Subcutaneous abdominal adipose tissue (tissue), 5 donors: ENCODE measurements at regions not wholly inside any gene's neighbourhood (a gene's known extent, or its start where the extent isn't known, plus 50 kb on each side); places are given as distances from the start of the nearest gene placed in this dataset.
A peak's percentile ranks its signal among the peaks of the same experiment; 100 is the strongest.

Experiments used
- H3K27ac ChIP-seq: one replicate; pipeline ENCODE4 v1.7.0; 2013; ENCODE audit warnings: low read depth, mild to moderate bottlenecking, inconsistent platforms, low read length, moderate library complexity
- H3K27me3 ChIP-seq, 5 donors: one replicate each; pipeline ENCODE4 v1.7.0; 2013; ENCODE audit warnings: low read length in 5 of 5, inconsistent platforms in 1 of 5; ENCODE audit not compliant: control insufficient read depth in 5 of 5, insufficient read depth in 4 of 5
- H3K36me3 ChIP-seq, 5 donors: one replicate each; pipeline ENCODE4 v1.7.0; 2013; ENCODE audit warnings: low read length in 5 of 5; ENCODE audit not compliant: control insufficient read depth in 5 of 5, insufficient read depth in 5 of 5
- H3K4me1 ChIP-seq, 5 donors: one replicate each; pipeline ENCODE4 v1.7.0; 2013; ENCODE audit warnings: low read length in 5 of 5, mild to moderate bottlenecking in 3 of 5, moderate library complexity in 1 of 5; ENCODE audit not compliant: control insufficient read depth in 5 of 5, insufficient read depth in 5 of 5
- H3K4me3 ChIP-seq, 5 donors: one replicate each; pipeline ENCODE4 v1.7.0; 2013; ENCODE audit warnings: low read length in 5 of 5, low read depth in 1 of 5
- H3K9ac ChIP-seq, 5 donors: one replicate each; pipeline ENCODE4 v1.7.0; 2013; ENCODE audit warnings: low read length in 5 of 5, mild to moderate bottlenecking in 4 of 5, moderate library complexity in 3 of 5
- H3K9me3 ChIP-seq, 5 donors: one replicate each; pipeline ENCODE4 v1.7.0; 2013; ENCODE audit warnings: low read length in 5 of 5; ENCODE audit not compliant: control insufficient read depth in 5 of 5
- donor health status: healthy.
- donor health status: healthy.
- donor health status: healthy.
- donor health status: healthy.
- donor health status: healthy.

DNA sequence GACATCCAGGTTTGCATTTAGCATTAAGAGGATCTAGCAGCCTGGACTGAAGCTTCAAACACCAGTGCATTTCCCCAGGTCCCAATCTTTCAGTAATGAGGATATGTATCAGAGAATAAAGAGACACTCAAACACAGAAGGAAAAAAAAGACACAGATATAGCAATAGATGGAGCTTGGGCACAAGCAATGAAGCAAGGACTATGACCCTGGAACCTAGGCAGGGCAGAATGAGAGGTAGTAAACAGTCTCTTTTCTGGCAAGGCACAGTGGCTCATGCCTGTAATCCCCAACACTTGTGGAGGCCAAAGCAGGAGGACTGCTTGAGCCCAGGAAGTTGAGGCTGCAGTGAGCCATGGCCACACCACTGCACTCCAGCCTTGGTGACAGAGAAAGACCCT is 80.7 kb upstream of the HNRNPA3 start:
- no peaks in the 10 kb centered on the region for H3K4me1 ChIP-seq
- H3K36me3 ChIP-seq = no peaks in the 10 kb centered on the region
- H3K27me3 ChIP-seq = no peaks in the 10 kb centered on the region
- no peak overlapping the region for H3K4me3 ChIP-seq
- no peak overlapping the region for H3K27ac ChIP-seq
- H3K9me3 ChIP-seq = no peaks in the 10 kb centered on the region
- H3K9ac ChIP-seq = no peak overlapping the region

DNA sequence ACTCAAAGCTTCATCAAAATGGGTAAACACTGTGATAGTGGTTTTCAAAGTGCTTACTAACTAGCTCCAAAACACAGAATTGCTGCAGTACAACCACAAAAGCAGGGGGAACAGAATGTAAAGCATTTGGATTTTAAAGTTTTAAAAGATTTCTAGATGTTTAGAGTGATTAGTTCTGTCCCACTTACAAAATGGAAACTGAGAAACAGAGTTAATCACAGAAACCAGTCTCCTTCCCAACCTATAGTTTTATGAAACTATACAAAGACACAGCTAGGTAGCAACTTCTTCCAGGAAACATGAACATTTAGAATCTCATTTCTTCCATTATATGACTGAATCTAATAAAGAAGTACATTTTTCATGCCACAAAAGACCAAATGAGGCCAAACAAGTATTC is 73.8 kb upstream of the HNRNPA3 start:
- Histone ChIP-seq H3K4me1 (no peaks in the 10 kb centered on the region), H3K9me3 (no peaks in the 10 kb centered on the region), H3K9ac (no peak overlapping the region), H3K4me3 (no peak overlapping the region), H3K36me3 (no peaks in the 10 kb centered on the region), H3K27me3 (peaks cover 0 to 2% (median 0%) of the 10 kb centered on the region in 5 donors), H3K27ac (no peak overlapping the region)

DNA sequence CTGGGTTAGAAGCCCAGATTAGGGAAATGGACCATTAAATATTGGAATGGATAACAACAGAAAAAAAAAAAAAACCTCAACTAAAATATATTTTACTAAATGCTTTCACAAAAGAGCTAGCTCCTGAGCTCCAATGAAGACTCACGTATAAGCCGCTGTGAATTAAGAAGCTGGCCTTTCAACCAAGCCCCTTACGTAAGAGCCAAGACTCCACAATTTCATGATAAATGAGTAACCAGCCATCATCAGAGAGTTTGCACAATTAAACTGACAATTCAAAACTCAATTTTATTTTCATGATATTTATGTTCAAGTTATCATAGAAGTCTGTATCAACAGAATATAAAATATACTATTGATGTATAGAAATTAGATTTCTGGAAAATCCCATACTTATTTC is 70.7 kb upstream of the HNRNPA3 start:
- H3K27me3 ChIP-seq = peaks cover 0 to 2% (median 0%) of the 10 kb centered on the region in 5 donors

DNA sequence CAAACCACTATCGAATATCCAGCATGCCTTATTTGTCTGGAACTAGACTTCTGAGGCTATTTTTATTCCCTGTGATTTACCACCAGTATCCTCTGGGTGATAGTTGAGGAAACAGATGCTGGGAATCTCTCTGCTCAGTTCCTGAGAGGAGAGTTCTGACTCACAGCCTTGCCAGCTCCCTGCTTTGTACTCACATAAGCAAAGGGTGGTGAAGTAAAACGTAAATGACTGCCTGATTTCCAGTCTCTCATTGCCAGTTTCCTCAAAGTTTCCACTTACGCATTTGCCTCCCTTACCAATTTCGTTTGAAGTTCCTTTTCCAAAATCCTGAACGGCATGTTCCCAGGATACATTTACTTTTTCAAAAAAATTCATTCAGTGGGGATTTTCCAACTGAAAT is 69.2 kb upstream of the HNRNPA3 start:
- H3K9me3 ChIP-seq = no peaks in the 10 kb centered on the region
- H3K4me1 ChIP-seq = peaks cover 0 to 6% (median 2%) of the 10 kb centered on the region in 5 donors
- H3K27ac ChIP-seq = no peak overlapping the region
- peaks cover 0 to 6% (median 2%) of the 10 kb centered on the region in 5 donors for H3K27me3 ChIP-seq
- H3K4me3 ChIP-seq = no peak overlapping the region
- H3K9ac ChIP-seq = no peak overlapping the region
- no peaks in the 10 kb centered on the region for H3K36me3 ChIP-seq

More for the DNA sequence above, 70.7 kb upstream of the HNRNPA3 start:
- H3K4me1 ChIP-seq = no peaks in the 10 kb centered on the region
- H3K36me3 ChIP-seq = no peaks in the 10 kb centered on the region
- no peak overlapping the region for H3K4me3 ChIP-seq
- no peak overlapping the region for H3K9ac ChIP-seq
- H3K9me3 ChIP-seq = no peaks in the 10 kb centered on the region
- no peak overlapping the region for H3K27ac ChIP-seq

DNA sequence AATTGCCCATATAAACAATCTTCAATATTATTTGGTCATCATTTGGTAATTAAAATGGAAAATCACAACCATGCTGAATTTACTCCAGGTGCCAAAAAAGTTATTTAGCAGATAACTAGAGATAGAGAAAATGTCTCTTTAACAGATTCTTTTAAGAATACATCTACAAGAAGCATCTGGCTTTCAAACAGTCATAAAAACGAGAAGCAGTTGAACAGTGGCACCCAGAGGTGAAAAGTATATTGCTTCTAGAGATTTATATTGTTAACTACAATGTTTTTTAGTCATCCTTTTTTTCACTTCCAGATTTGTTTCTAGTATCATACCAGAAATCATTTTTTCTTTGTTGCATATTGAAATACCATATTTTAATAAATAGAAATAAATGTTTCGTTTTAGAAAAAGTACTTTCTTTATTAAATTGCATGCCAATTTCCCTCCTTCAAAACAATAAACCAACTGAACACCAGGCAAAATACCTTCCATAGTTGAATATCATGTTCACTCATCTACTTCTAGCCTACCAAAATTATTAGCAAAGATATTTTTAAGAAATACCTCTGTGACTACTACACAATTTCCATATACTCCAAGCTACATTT is 65.4 kb upstream of the HNRNPA3 start:
- no peaks in the 10 kb centered on the region for H3K36me3 ChIP-seq
- no peaks in the 10 kb centered on the region for H3K9me3 ChIP-seq
- no peak overlapping the region for H3K4me3 ChIP-seq
- H3K4me1 ChIP-seq = peaks cover 0 to 11% (median 7%) of the 10 kb centered on the region in 5 donors
- no peak overlapping the region for H3K27ac ChIP-seq
- peaks cover 0 to 7% (median 2%) of the 10 kb centered on the region in 5 donors for H3K27me3 ChIP-seq
- H3K9ac ChIP-seq = no peak overlapping the region

DNA sequence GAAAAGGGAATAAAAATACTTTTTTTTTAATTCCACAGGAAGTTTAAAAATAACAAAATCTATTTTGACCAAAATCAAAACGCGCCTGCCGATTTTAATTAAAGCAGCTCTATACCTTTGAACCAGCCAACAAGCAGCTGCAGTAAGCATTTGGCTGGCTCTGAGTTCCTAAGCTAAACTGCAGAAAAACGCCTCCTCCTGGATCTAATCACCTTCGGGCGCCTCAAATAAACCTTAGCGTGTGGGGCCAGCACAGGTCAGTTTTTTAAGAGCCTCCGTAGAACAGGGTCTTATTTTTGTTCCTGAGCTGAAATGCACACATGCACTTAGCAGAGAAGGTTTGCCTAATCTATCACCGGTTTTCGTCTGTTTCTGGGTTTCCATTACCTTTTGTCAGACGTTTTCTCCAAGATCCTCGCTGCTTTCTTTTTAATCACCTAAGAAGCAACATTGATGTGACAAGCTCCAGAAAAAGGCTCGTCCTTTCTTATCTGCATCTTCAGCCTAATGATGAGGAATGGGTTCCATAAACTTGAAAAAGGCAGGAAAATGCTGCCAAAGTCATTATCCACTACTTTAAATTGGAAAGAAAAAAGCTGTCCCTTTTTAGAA is 64.7 kb upstream of the HNRNPA3 start:
- Histone ChIP-seq H3K4me3 (peak overlapping the region in 4 of 5 donors; percentile 56 to 70 (median 62)), H3K27me3 (peaks cover 0 to 7% (median 2%) of the 10 kb centered on the region in 5 donors), H3K36me3 (no peaks in the 10 kb centered on the region), H3K4me1 (peaks cover 0 to 11% (median 7%) of the 10 kb centered on the region in 5 donors), H3K9me3 (no peaks in the 10 kb centered on the region), H3K27ac (no peak overlapping the region), H3K9ac (no peak overlapping the region)

DNA sequence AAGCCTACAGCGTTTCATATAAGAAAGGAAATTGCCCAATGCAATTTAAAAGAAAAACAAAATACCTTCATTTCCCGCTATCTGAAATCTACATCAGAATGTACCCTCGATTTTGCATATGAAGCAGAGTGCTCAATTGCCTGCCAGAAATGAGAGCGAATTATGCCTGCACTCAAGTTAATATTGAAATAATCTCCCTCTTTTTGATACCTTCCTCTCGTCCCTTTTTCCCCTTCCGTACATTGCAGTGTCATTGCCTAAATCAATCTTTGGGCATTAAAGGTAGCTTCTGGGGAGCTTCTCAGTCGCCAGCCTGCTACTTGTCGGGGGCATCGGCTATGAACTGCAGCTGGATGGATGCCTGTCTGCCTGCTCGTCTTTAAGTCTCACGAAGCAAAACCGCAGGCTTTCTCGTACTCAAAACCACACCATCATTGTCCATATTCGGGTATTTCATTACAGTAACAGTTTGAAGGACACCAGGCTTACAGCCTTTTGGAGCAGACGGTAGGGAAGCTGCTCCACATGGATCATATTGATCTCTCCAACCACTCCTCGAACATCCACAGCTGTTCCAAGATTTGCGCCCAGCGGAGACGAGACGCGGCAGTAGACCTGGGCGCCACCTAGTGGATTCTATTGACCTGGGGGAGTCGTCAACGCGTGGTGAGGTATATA is 64.0 kb upstream of the HNRNPA3 start:
- H3K9me3 ChIP-seq = no peaks in the 10 kb centered on the region
- peak overlapping the region in 1 of 5 donors; percentile 42 for H3K9ac ChIP-seq
- no peaks in the 10 kb centered on the region for H3K36me3 ChIP-seq
- H3K27me3 ChIP-seq = peaks cover 0 to 7% (median 2%) of the 10 kb centered on the region in 5 donors
- no peak overlapping the region for H3K27ac ChIP-seq
- H3K4me1 ChIP-seq = peaks cover 0 to 11% (median 7%) of the 10 kb centered on the region in 5 donors
- H3K4me3 ChIP-seq = peak overlapping the region; percentile 56 to 70 (median 63)

DNA sequence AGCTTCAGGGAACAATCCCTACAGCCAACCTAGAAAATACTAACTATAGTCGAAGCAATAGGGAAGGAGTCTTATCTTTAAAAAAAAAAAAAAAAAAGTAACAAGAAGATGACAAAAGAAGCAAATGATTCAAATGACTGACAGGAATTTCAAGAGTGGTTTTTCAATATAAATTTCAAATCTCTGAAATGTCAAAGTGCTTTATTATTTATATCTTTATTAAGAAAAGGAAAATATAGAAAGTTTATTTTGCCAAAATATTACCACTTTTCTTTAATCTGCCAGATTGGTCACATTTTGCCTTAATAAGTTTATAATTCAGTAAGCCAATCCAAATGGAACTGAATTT is 63.5 kb upstream of the HNRNPA3 start:
- Histone ChIP-seq H3K27me3 (peaks cover 0 to 7% (median 2%) of the 10 kb centered on the region in 5 donors), H3K9ac (no peak overlapping the region), H3K4me3 (peak overlapping the region in 4 of 5 donors; percentile 56 to 70 (median 62)), H3K36me3 (no peaks in the 10 kb centered on the region), H3K4me1 (peaks cover 0 to 11% (median 7%) of the 10 kb centered on the region in 5 donors), H3K27ac (no peak overlapping the region), H3K9me3 (no peaks in the 10 kb centered on the region)

DNA sequence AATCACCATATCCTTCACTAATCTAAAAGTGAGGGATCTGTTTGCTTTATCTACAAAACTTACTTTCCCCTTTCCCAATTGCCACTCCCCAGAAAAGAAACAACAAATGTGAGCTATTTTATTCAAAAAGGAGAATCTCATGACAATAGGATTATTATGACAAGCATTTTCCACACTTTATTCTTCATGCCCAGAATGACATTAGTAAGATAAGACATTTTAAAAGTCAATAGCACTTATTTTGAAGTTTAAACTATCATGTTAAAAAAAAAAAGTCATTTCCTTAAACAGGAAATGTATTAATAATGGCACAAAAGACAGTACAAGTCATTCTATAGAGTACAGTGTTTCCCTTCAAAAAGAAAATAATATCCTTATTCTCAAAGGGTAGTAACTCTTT is 58.8 kb upstream of the HNRNPA3 start:
- H3K9ac ChIP-seq = no peak overlapping the region
- peaks cover 0 to 2% (median 0%) of the 10 kb centered on the region in 5 donors for H3K27me3 ChIP-seq
- H3K27ac ChIP-seq = no peak overlapping the region
- peaks cover 0 to 4% (median 2%) of the 10 kb centered on the region in 5 donors for H3K4me1 ChIP-seq
- no peaks in the 10 kb centered on the region for H3K36me3 ChIP-seq
- H3K9me3 ChIP-seq = no peaks in the 10 kb centered on the region
- no peak overlapping the region for H3K4me3 ChIP-seq

DNA sequence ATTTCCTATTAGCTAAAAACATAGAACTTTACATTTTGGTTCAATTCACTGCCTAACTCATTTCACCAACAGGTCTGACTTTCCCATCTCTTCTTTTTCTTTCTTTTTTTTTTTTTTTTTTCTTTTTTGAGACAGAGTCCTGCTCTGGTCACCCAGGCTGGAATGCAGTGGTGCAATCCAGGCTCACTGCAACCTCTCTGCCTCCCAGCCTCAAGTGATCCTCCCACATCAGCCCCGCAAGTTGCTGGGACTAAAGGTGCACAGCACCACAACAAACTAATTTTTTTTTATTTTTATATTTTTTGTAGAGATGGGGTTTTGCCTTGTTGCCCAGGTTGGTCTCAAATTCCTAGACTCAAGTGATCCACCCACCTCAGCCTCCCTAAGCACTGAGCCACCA is 57.8 kb upstream of the HNRNPA3 start:
- Histone ChIP-seq H3K9me3 (no peaks in the 10 kb centered on the region), H3K4me3 (no peak overlapping the region), H3K27ac (no peak overlapping the region), H3K27me3 (peaks cover 0 to 2% (median 0%) of the 10 kb centered on the region in 5 donors), H3K9ac (no peak overlapping the region), H3K4me1 (peaks cover 0 to 4% (median 0%) of the 10 kb centered on the region in 5 donors), H3K36me3 (no peaks in the 10 kb centered on the region)
